Activated CD4-positive, alpha-beta memory T cell treated with anti-CD3 and anti-CD28 coated beads, Interleukin-2, amount 10 ng/mL, durations not matched to agents 7 days and 5 days (primary cell): ENCODE measurements at regions not wholly inside any gene's neighbourhood (a gene's known extent, or its start where the extent isn't known, plus 50 kb on each side); places are given as distances from the start of the nearest gene placed in this dataset.

Experiments
- CTCF ChIA-PET: fragments of 350-600 bp; sonication (Branson Sonifier 250); formaldehyde crosslinking; loops from one replicate; lab custom pipeline; 2021; ENCODE audit warnings: antibody characterized with exemption, inconsistent platforms; lab: Charles Lee
- POLR2A ChIA-PET: fragments of 350-600 bp; sonication (Branson Sonifier 250); formaldehyde crosslinking; loops from one replicate; lab custom pipeline; 2021; ENCODE audit warnings: antibody characterized with exemption; lab: Charles Lee
- DNase-seq: peaks from one replicate; pipeline ENCODE4 v3.0.0-alpha.2; 2020
- H3K27ac Mint-ChIP-seq: one replicate; pipeline ENCODE4 v1.8.0; 2021; ENCODE audit warnings: mild to moderate bottlenecking, mixed read lengths
- H3K27me3 Mint-ChIP-seq: one replicate; pipeline ENCODE4 v1.8.0; 2021; ENCODE audit warnings: mixed read lengths
- H3K36me3 Mint-ChIP-seq: one replicate; pipeline ENCODE4 v1.8.0; 2021; ENCODE audit warnings: low read depth, mixed read lengths
- H3K4me1 Mint-ChIP-seq: one replicate; pipeline ENCODE4 v1.8.0; 2021; ENCODE audit warnings: mixed read lengths
- H3K4me3 Mint-ChIP-seq: one replicate; pipeline ENCODE4 v1.8.0; 2021; ENCODE audit warnings: mild to moderate bottlenecking, mixed read lengths
- H3K9me3 Mint-ChIP-seq: one replicate; pipeline ENCODE4 v1.8.0; 2021; ENCODE audit warnings: mixed read lengths

- Mint-ChIP-seq H3K27me3 (no peaks in the 10 kb centered on the region), H3K36me3 (no peaks in the 10 kb centered on the region), H3K27ac (no peak overlapping the region), H3K9me3 (peaks cover 23% of the 10 kb centered on the region), H3K4me3 (no peak overlapping the region), H3K4me1 (no peaks in the 10 kb centered on the region)
- CTCF ChIA-PET = no interaction called here
- POLR2A ChIA-PET = no interaction called here
- no peak for DNase-seq
Measured at GRCh38 chr6:50259903-50260302, 210.2 kb upstream of the DEFB112 start.

GRCh38 chr6:50264995-50265571, 215.4 kb upstream of the DEFB112 start:
- CTCF ChIA-PET = no interaction called here
- Mint-ChIP-seq H3K4me1 (no peaks in the 10 kb centered on the region), H3K4me3 (no peak overlapping the region), H3K36me3 (no peaks in the 10 kb centered on the region), H3K27me3 (no peaks in the 10 kb centered on the region), H3K27ac (no peak overlapping the region), H3K9me3 (peaks cover 9% of the 10 kb centered on the region)
- DNase-seq = no peak
- POLR2A ChIA-PET = no interaction called here

GRCh38 chr6:50270415-50270814, 220.7 kb upstream of the DEFB112 start:
- Mint-ChIP-seq H3K27me3 (no peaks in the 10 kb centered on the region), H3K9me3 (peaks cover 2% of the 10 kb centered on the region), H3K4me1 (no peaks in the 10 kb centered on the region), H3K36me3 (no peaks in the 10 kb centered on the region), H3K4me3 (no peak overlapping the region), H3K27ac (no peak overlapping the region)
- CTCF ChIA-PET = no interaction called here
- DNase-seq = no peak
- POLR2A ChIA-PET = no interaction called here

- no peak overlapping the region for H3K27ac Mint-ChIP-seq
- H3K36me3 Mint-ChIP-seq = no peaks in the 10 kb centered on the region
- DNase-seq = no peak
- H3K4me1 Mint-ChIP-seq = no peaks in the 10 kb centered on the region
- H3K4me3 Mint-ChIP-seq = no peak overlapping the region
- peaks cover 2% of the 10 kb centered on the region for H3K9me3 Mint-ChIP-seq
- no peaks in the 10 kb centered on the region for H3K27me3 Mint-ChIP-seq
- ChIA-PET CTCF (no interaction called here), POLR2A (no interaction called here)
Measured at GRCh38 chr6:50271266-50271665, 221.5 kb upstream of the DEFB112 start.

GRCh38 chr6:50271817-50272216, 222.1 kb upstream of the DEFB112 start:
- CTCF ChIA-PET = no interaction called here
- Mint-ChIP-seq H3K4me1 (no peaks in the 10 kb centered on the region), H3K36me3 (no peaks in the 10 kb centered on the region), H3K27ac (no peak overlapping the region), H3K4me3 (no peak overlapping the region), H3K27me3 (no peaks in the 10 kb centered on the region), H3K9me3 (peaks cover 2% of the 10 kb centered on the region)
- no peak for DNase-seq
- POLR2A ChIA-PET = no interaction called here

- Mint-ChIP-seq H3K27me3 (no peaks in the 10 kb centered on the region), H3K27ac (no peak overlapping the region), H3K4me1 (no peaks in the 10 kb centered on the region), H3K9me3 (peaks cover 2% of the 10 kb centered on the region), H3K4me3 (no peak overlapping the region), H3K36me3 (no peaks in the 10 kb centered on the region)
- POLR2A ChIA-PET = no interaction called here
- CTCF ChIA-PET = no interaction called here
- DNase-seq = no peak
Measured at GRCh38 chr6:50272611-50273010, 222.9 kb upstream of the DEFB112 start.

- no peaks in the 10 kb centered on the region for H3K27me3 Mint-ChIP-seq
- POLR2A ChIA-PET = no interaction called here
Measured at GRCh38 chr6:50276771-50277261, 227.1 kb upstream of the DEFB112 start.

GRCh38 chr6:50277774-50278173, 228.0 kb upstream of the DEFB112 start:
- CTCF ChIA-PET = no interaction called here
- no peaks in the 10 kb centered on the region for H3K36me3 Mint-ChIP-seq
- peaks cover 4% of the 10 kb centered on the region for H3K9me3 Mint-ChIP-seq
- POLR2A ChIA-PET = no interaction called here
- no peaks in the 10 kb centered on the region for H3K27me3 Mint-ChIP-seq
- no peak for DNase-seq
- H3K27ac Mint-ChIP-seq = no peak overlapping the region
- no peak overlapping the region for H3K4me3 Mint-ChIP-seq
- no peaks in the 10 kb centered on the region for H3K4me1 Mint-ChIP-seq

More at GRCh38 chr6:50276771-50277261, 227.1 kb upstream of the DEFB112 start:
- DNase-seq = no peak
- H3K4me3 Mint-ChIP-seq = no peak overlapping the region
- H3K36me3 Mint-ChIP-seq = no peaks in the 10 kb centered on the region
- H3K27ac Mint-ChIP-seq = no peak overlapping the region
- H3K4me1 Mint-ChIP-seq = no peaks in the 10 kb centered on the region
- CTCF ChIA-PET = no interaction called here
- H3K9me3 Mint-ChIP-seq = peaks cover 4% of the 10 kb centered on the region

GRCh38 chr6:50278663-50279062, 228.9 kb upstream of the DEFB112 start:
- POLR2A ChIA-PET = no interaction called here
- Mint-ChIP-seq H3K9me3 (peaks cover 2% of the 10 kb centered on the region), H3K4me3 (no peak overlapping the region), H3K4me1 (no peaks in the 10 kb centered on the region), H3K27ac (no peak overlapping the region), H3K27me3 (no peaks in the 10 kb centered on the region), H3K36me3 (no peaks in the 10 kb centered on the region)
- CTCF ChIA-PET = no interaction called here
- no peak for DNase-seq

- ChIA-PET POLR2A (no interaction called here), CTCF (no interaction called here)
- no peak overlapping the region for H3K4me3 Mint-ChIP-seq
- no peaks in the 10 kb centered on the region for H3K4me1 Mint-ChIP-seq
- H3K9me3 Mint-ChIP-seq = no peaks in the 10 kb centered on the region
- DNase-seq = no peak
- no peaks in the 10 kb centered on the region for H3K27me3 Mint-ChIP-seq
- no peak overlapping the region for H3K27ac Mint-ChIP-seq
- H3K36me3 Mint-ChIP-seq = no peaks in the 10 kb centered on the region
Measured at GRCh38 chr6:50285735-50286134, 236.0 kb upstream of the DEFB112 start.

GRCh38 chr6:50288241-50288640, 238.5 kb upstream of the DEFB112 start:
- Mint-ChIP-seq H3K9me3 (peaks cover 3% of the 10 kb centered on the region), H3K36me3 (no peaks in the 10 kb centered on the region), H3K27me3 (no peaks in the 10 kb centered on the region), H3K4me3 (no peak overlapping the region), H3K4me1 (no peaks in the 10 kb centered on the region), H3K27ac (no peak overlapping the region)
- ChIA-PET CTCF (no interaction called here), POLR2A (no interaction called here)
- DNase-seq = no peak

GRCh38 chr6:50288881-50289280, 239.2 kb upstream of the DEFB112 start:
- Mint-ChIP-seq H3K4me1 (no peaks in the 10 kb centered on the region), H3K4me3 (no peak overlapping the region), H3K9me3 (peaks cover 3% of the 10 kb centered on the region), H3K27ac (no peak overlapping the region), H3K36me3 (no peaks in the 10 kb centered on the region), H3K27me3 (no peaks in the 10 kb centered on the region)
- ChIA-PET CTCF (no interaction called here), POLR2A (no interaction called here)
- no peak for DNase-seq

GRCh38 chr6:50289366-50289765, 239.6 kb upstream of the DEFB112 start:
- CTCF ChIA-PET = no interaction called here
- Mint-ChIP-seq H3K9me3 (peaks cover 3% of the 10 kb centered on the region), H3K4me1 (no peaks in the 10 kb centered on the region), H3K36me3 (no peaks in the 10 kb centered on the region), H3K27ac (no peak overlapping the region), H3K27me3 (no peaks in the 10 kb centered on the region), H3K4me3 (no peak overlapping the region)
- POLR2A ChIA-PET = no interaction called here
- DNase-seq = no peak

GRCh38 chr6:50301307-50301706, 251.6 kb upstream of the DEFB112 start:
- H3K4me3 Mint-ChIP-seq = no peak overlapping the region
- no peaks in the 10 kb centered on the region for H3K27me3 Mint-ChIP-seq
- DNase-seq = no peak
- no peaks in the 10 kb centered on the region for H3K36me3 Mint-ChIP-seq
- H3K4me1 Mint-ChIP-seq = no peaks in the 10 kb centered on the region
- no peak overlapping the region for H3K27ac Mint-ChIP-seq
- ChIA-PET CTCF (no interaction called here), POLR2A (no interaction called here)
- peaks cover 10% of the 10 kb centered on the region for H3K9me3 Mint-ChIP-seq
